ENCODE measurements at regions not wholly inside any gene's neighbourhood (a gene's known extent, or its start where the extent isn't known, plus 50 kb on each side); places are given as distances from the start of the nearest gene placed in this dataset.

DNA sequence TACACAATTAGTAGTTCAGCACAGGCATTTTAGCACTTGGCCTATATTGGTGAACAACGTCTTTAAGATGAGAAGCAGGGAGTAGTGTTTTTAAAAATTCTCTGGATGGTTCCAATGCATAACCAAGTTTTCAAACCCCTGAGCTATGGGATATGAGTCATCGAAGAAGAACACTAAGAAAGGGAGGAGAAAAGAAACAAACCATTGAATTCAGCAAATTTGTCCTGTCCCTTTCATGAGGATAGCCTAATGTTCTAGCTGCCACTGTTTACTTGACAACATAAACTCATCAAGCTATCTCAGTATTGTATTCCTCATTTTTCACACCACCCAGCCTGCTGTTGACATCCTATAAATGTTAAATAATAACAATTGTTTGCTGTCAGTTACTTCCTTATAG, 158.0 kb downstream of the BARD1 start:
- TF ChIP-seq EZH2 (IDR thresholded peaks at IDR 0.05; ENCODE audit: low read length, unreplicated experiment) (no peak), EZH2phosphoT487 (IDR thresholded peaks at IDR 0.05; ENCODE audit: borderline replicate concordance, low read length) (no peak)
- TF ChIP-seq, protein P1, sequence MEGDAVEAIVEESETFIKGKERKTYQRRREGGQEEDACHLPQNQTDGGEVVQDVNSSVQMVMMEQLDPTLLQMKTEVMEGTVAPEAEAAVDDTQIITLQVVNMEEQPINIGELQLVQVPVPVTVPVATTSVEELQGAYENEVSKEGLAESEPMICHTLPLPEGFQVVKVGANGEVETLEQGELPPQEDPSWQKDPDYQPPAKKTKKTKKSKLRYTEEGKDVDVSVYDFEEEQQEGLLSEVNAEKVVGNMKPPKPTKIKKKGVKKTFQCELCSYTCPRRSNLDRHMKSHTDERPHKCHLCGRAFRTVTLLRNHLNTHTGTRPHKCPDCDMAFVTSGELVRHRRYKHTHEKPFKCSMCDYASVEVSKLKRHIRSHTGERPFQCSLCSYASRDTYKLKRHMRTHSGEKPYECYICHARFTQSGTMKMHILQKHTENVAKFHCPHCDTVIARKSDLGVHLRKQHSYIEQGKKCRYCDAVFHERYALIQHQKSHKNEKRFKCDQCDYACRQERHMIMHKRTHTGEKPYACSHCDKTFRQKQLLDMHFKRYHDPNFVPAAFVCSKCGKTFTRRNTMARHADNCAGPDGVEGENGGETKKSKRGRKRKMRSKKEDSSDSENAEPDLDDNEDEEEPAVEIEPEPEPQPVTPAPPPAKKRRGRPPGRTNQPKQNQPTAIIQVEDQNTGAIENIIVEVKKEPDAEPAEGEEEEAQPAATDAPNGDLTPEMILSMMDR (conservative IDR thresholded peaks at IDR 0.05; ENCODE audit: low read depth, low read length), result no peak

Measured in PC-3 (cell line).